Liver (tissue), 3 donors: ENCODE measurements at regions not wholly inside any gene's neighbourhood (a gene's known extent, or its start where the extent isn't known, plus 50 kb on each side); places are given as distances from the start of the nearest gene placed in this dataset.

Source experiments
- CTCF ChIP-seq: fragments of 150-350 bp; IDR thresholded peaks from 2 replicates; pipeline ENCODE4 v1.5.1; 2017; ENCODE audit warnings: improper control_type of control experiment, low read depth, low read length; ENCODE audit not compliant: missing input control
- SP1 ChIP-seq: IDR thresholded peaks from 2 replicates; pipeline ENCODE4 v1.6.1; 2018; ENCODE audit warnings: antibody characterized with exemption, mild to moderate bottlenecking
- donor health status: healthy.
- donor health status: healthy.

- no peak for TF ChIP-seq CTCF
- no peak for TF ChIP-seq SP1
These were observed 281.0 kb downstream of the RASEF start for GRCh38 chr9:82781921-82782392.
